Transverse colon (tissue), 4 donors: ENCODE measurements at regions not wholly inside any gene's neighbourhood (a gene's known extent, or its start where the extent isn't known, plus 50 kb on each side); places are given as distances from the start of the nearest gene placed in this dataset.

Experiments
- CTCF ChIP-seq, 5 experiments: fragments of 200-600 bp in 3 of 5; fragments of 450-650 bp in 2 of 5; sonication (generic) in 3 of 5; IDR thresholded peaks; 1 replicate in 2 of 5; 2 replicates in 3 of 5; pipeline ENCODE4 v1.5.1; 2016 to 2017; ENCODE audit warnings: antibody characterized with exemption in 5 of 5, inconsistent platforms in 3 of 5, mild to moderate bottlenecking in 2 of 5, moderate library complexity in 1 of 5
- POLR2AphosphoS5 ChIP-seq, 3 donors: sonication (generic); formaldehyde crosslinking; IDR thresholded peaks; one replicate each; pipeline ENCODE4 v1.6.1; 2016; ENCODE audit warnings: antibody characterized with exemption in 3 of 3

- TF ChIP-seq CTCF (IDR thresholded peaks at IDR 0.05), result no peak
- no peak for TF ChIP-seq POLR2AphosphoS5 (IDR thresholded peaks at IDR 0.05)
Measured at GRCh38 chr5:98258939-98259338, 514.5 kb upstream of the RGMB start.
